Fibroblast of the conjunctiva (primary cell): ENCODE measurements at regions not wholly inside any gene's neighbourhood (a gene's known extent, or its start where the extent isn't known, plus 50 kb on each side); places are given as distances from the start of the nearest gene placed in this dataset.
"Not testable (repeated sequence)": the region's sequence is repeated elsewhere in the genome, so short reads cannot be mapped to it uniquely, and the experiment has no call there.

Experiments used
- DNase-seq: peaks from one replicate; pipeline ENCODE4 v3.0.0-alpha.2; 2010; ENCODE audit warnings: low read depth

GRCh38 chr16:60371591-60371990 is 1637.5 kb upstream of the GOT2 start:
- no peak for DNase-seq

- DNase-seq, result no peak
Observed at GRCh38 chr16:60367739-60368138, 1633.6 kb upstream of the GOT2 start.

- DNase-seq, result no peak
Observed at GRCh38 chr16:60363566-60363965, 1629.5 kb upstream of the GOT2 start.

GRCh38 chr16:60359866-60360265 is 1625.8 kb upstream of the GOT2 start:
- not testable (repeated sequence) for DNase-seq

- not testable (repeated sequence) for DNase-seq
Observed at GRCh38 chr16:60359412-60359811, 1625.3 kb upstream of the GOT2 start.

GRCh38 chr16:60357876-60358522 is 1623.9 kb upstream of the GOT2 start:
- DNase-seq, result not testable (repeated sequence)

GRCh38 chr16:60346256-60346655 is 1612.1 kb upstream of the GOT2 start:
- DNase-seq, result no peak

- DNase-seq, result no peak
Observed at GRCh38 chr16:60337671-60338070, 1603.6 kb upstream of the GOT2 start.

- no peak for DNase-seq
Observed at GRCh38 chr16:60331168-60331567, 1597.1 kb upstream of the GOT2 start.

GRCh38 chr16:60329108-60329507 is 1595.0 kb upstream of the GOT2 start:
- DNase-seq, result no peak

- DNase-seq, result no peak
Observed at GRCh38 chr16:60328152-60328551, 1594.0 kb upstream of the GOT2 start.

- no peak for DNase-seq
Observed at GRCh38 chr16:60318486-60318885, 1584.4 kb upstream of the GOT2 start.

GRCh38 chr16:60310846-60311445 is 1576.8 kb upstream of the GOT2 start:
- no peak for DNase-seq

- DNase-seq, result no peak
Observed at GRCh38 chr16:60304720-60305119, 1570.6 kb upstream of the GOT2 start.

GRCh38 chr16:60304066-60304465 is 1570.0 kb upstream of the GOT2 start:
- no peak for DNase-seq

- DNase-seq, result no peak
Observed at GRCh38 chr16:60302676-60303075, 1568.6 kb upstream of the GOT2 start.

- DNase-seq, result no peak
Observed at GRCh38 chr16:60302261-60302660, 1568.1 kb upstream of the GOT2 start.

- no peak for DNase-seq
Observed at GRCh38 chr16:60299241-60299776, 1565.2 kb upstream of the GOT2 start.

- DNase-seq, result no peak
Observed at GRCh38 chr16:60295451-60295850, 1561.3 kb upstream of the GOT2 start.

GRCh38 chr16:60285794-60286193 is 1551.7 kb upstream of the GOT2 start:
- DNase-seq, result no peak

GRCh38 chr16:60279061-60279665 is 1545.0 kb upstream of the GOT2 start:
- DNase-seq, result no peak

- no peak for DNase-seq
Observed at GRCh38 chr16:60274431-60275019, 1540.4 kb upstream of the GOT2 start.

GRCh38 chr16:60271781-60272180 is 1537.7 kb upstream of the GOT2 start:
- no peak for DNase-seq
